Small intestine (tissue), 7 donors: ENCODE measurements at regions not wholly inside any gene's neighbourhood (a gene's known extent, or its start where the extent isn't known, plus 50 kb on each side); places are given as distances from the start of the nearest gene placed in this dataset.
A peak's percentile ranks its signal among the peaks of the same experiment; 100 is the strongest.

Experiments
- DNase-seq, 2 donors: peaks; one replicate each; pipeline versions ENCODE4 v3.0.0 to v3.0.0-alpha.2; 2013
- FAIRE-seq: peaks from 2 replicates; lab custom pipeline; 2012; peaks lifted over from hg19 to GRCh38; lab: Jason Lieb, UNC
- H3K27ac ChIP-seq, 3 donors: one replicate each; pipeline ENCODE4 v1.5.1; 2013; ENCODE audit warnings: low read length in 2 of 3, mild to moderate bottlenecking in 2 of 3, control low read depth in 1 of 3, inconsistent platforms in 1 of 3, low read depth in 1 of 3, moderate library complexity in 1 of 3
- H3K27me3 ChIP-seq, 3 donors: one replicate each; pipeline ENCODE4 v1.6.1; 2013; ENCODE audit warnings: low read length in 3 of 3, inconsistent platforms in 1 of 3; ENCODE audit not compliant: control insufficient read depth in 3 of 3, insufficient read depth in 3 of 3
- H3K36me3 ChIP-seq, 3 donors: one replicate each; pipeline ENCODE4 v1.6.1; 2013; ENCODE audit warnings: low read length in 3 of 3, inconsistent platforms in 1 of 3, low read depth in 1 of 3, mild to moderate bottlenecking in 1 of 3, moderate library complexity in 1 of 3; ENCODE audit not compliant: control insufficient read depth in 3 of 3, insufficient read depth in 2 of 3
- H3K4me1 ChIP-seq, 3 donors: one replicate each; pipeline ENCODE4 v1.6.1; 2013; ENCODE audit warnings: low read length in 2 of 3, inconsistent platforms in 1 of 3, low read depth in 1 of 3, mild to moderate bottlenecking in 1 of 3, moderate library complexity in 1 of 3; ENCODE audit not compliant: control insufficient read depth in 3 of 3, insufficient read depth in 2 of 3
- H3K4me3 ChIP-seq, 3 donors: one replicate each; pipeline ENCODE4 v1.5.1; 2013; ENCODE audit warnings: low read length in 3 of 3, control low read depth in 1 of 3, inconsistent platforms in 1 of 3, low read depth in 1 of 3, mild to moderate bottlenecking in 1 of 3, moderate library complexity in 1 of 3
- H3K9me3 ChIP-seq, 2 donors: one replicate each; pipeline ENCODE4 v1.6.1; 2013; ENCODE audit warnings: low read depth in 1 of 2, low read length in 1 of 2; ENCODE audit not compliant: control insufficient read depth in 2 of 2, insufficient read depth in 1 of 2
- WGBS, 3 donors: extraction: QIAGEN DNeasy Blood & Tissue Kit; methylation state at CpG; one replicate each; pipeline ENCODE4 v1.1.7; 2013; 5-methylcytosine and 5-hydroxymethylcytosine counted together
- donor health status: healthy with polysubstance abuse.
- donor health status: control.
- donor health status: control.
- donor health status: Bipolar disorder and iron deficiency.
- donor health status: healthy.

DNA sequence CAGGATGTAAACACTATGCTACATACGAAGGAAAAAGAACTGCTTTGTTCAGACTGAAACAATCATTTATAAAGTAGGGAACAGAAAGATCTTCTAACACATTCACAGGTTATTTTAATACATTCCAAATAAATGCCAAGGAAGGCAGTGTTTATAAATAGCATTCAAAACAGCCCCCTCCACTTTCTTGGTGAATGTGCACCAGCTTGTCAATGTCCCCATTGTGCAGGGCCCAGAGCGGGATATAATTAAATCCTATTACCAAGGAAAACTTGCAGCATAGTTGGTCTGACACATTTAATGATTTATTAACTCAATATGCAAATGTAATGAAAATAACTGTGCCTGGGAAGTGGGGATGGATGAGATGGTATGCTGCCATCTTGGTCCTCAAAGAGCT, 135.9 kb upstream of the RAD23B start:
- Histone ChIP-seq H3K4me1 (peaks cover 0 to 4% (median 0%) of the 10 kb centered on the region in 3 donors), H3K9me3 (peaks cover 0 to 3% of the 10 kb centered on the region in 2 donors), H3K27ac (no peak overlapping the region), H3K4me3 (no peak overlapping the region), H3K27me3 (no peaks in the 10 kb centered on the region), H3K36me3 (no peaks in the 10 kb centered on the region)
- WGBS, 3 donors: 75 to 77% (median 77%) methylated on average over 2 of the region's 2 CpGs
- FAIRE-seq: no peak
- DNase-seq: no peak

DNA sequence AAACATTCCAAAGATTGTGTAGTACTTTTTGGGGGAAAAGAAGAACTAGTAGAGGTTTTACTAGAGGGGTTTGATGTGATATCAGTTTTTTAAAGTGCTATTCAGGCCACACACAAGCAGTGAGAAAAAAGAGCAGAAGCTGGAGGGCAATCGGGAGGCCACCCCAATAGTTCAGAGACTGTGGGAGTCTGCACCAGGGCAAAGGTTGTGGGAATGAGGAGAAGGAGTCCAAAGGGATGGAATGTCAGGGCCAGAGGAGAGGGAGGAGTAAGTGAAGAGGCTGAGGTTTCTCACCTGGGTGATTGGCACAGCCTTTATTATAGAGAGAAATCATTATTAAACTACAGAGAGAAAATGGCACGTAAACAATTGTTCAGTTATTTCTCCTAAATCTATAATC, 134.9 kb upstream of the RAD23B start:
- no peak for FAIRE-seq
- peak; percentile 17 to 60 for DNase-seq
- H3K27ac ChIP-seq: no peak overlapping the region
- peaks cover 0 to 3% of the 10 kb centered on the region in 2 donors for H3K9me3 ChIP-seq
- H3K27me3 ChIP-seq: no peaks in the 10 kb centered on the region
- peaks cover 0 to 4% (median 0%) of the 10 kb centered on the region in 3 donors for H3K4me1 ChIP-seq
- WGBS, 3 donors: 57 to 79% (median 78%) methylated on average over 2 of the region's 2 CpGs
- no peak overlapping the region for H3K4me3 ChIP-seq
- H3K36me3 ChIP-seq: no peaks in the 10 kb centered on the region

DNA sequence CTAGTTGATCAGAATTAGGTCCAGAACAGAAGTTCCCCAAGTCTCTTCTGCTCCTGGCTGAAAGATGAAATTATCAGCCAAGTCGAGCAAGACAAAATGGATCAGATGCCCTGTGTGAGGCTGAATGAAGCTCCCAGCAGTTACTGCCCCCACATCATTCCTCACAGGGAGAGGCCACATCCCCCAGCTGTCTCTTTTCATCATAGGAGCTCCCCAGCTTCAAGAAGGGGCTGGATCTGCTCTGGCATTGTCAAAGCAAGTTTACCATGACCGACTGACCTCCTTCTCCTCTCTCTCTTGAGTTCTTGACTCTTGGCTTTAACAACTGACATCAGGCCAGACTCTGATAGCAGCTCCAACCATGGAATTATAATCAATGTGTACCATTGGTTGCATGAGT, 133.3 kb upstream of the RAD23B start:
- peaks cover 0 to 3% of the 10 kb centered on the region in 2 donors for H3K9me3 ChIP-seq
- WGBS, 3 donors: 62 to 81% (median 66%) methylated on average over 2 of the region's 2 CpGs
- DNase-seq (no peak), FAIRE-seq (no peak)
- H3K36me3 ChIP-seq: no peaks in the 10 kb centered on the region
- H3K4me3 ChIP-seq: no peak overlapping the region
- H3K4me1 ChIP-seq: peaks cover 0 to 4% (median 0%) of the 10 kb centered on the region in 3 donors
- H3K27ac ChIP-seq: no peak overlapping the region
- H3K27me3 ChIP-seq: no peaks in the 10 kb centered on the region

DNA sequence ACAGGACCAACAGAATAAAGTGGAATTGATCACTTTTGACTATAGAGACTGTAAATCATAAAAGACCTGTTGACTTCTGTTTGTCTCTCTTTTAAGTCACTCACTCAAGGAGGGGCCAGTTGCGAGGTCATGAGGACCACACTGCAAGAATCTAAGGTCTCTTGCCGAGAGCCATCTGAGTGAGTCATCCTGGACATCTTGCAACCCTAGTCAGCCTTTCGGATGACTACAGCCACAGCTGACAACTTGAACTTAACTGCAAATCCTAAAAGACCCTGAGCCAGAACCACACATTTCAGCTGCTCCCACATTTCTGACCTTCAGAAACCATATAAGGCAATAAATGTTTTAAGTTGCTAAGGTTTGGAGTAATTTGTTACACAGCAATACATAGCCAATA, 129.7 kb upstream of the RAD23B start:
- no peak overlapping the region for H3K4me3 ChIP-seq
- H3K27me3 ChIP-seq: no peaks in the 10 kb centered on the region
- no peak overlapping the region for H3K27ac ChIP-seq
- 83 to 93% (median 83%) methylated on average over 3 of the region's 3 CpGs for WGBS, 3 donors
- peaks cover 0 to 4% (median 0%) of the 10 kb centered on the region in 3 donors for H3K4me1 ChIP-seq
- H3K36me3 ChIP-seq: no peaks in the 10 kb centered on the region
- peaks cover 0 to 3% of the 10 kb centered on the region in 2 donors for H3K9me3 ChIP-seq
- no peak for FAIRE-seq
- no peak for DNase-seq

DNA sequence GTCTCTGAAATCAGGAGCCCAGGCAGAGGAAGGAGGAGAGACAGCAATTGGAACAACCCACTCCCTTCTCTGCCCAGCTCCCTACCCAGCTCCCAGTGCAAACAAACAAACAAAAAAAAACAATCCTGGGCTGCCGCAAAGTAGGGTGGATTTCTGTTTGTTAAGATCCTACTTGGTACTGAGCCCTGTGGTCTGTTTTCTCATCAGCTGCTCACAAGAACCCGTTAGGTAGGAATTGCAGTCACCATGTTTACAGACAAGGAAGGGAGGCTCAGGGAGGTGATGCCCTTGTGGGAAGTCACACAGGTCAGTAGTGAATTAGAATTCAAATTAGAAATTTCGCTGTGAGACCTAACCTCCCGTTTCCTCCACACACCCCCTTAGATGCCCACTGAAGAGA, 128.8 kb upstream of the RAD23B start:
- no peak for FAIRE-seq
- Histone ChIP-seq H3K9me3 (peaks cover 0 to 3% of the 10 kb centered on the region in 2 donors), H3K4me1 (no peaks in the 10 kb centered on the region), H3K27me3 (no peaks in the 10 kb centered on the region), H3K27ac (no peak overlapping the region), H3K36me3 (no peaks in the 10 kb centered on the region), H3K4me3 (no peak overlapping the region)
- DNase-seq: no peak
- whole genome bisulfite sequencing, 3 donors: 62 to 65% (median 64%) methylated on average over 4 of the region's 4 CpGs

DNA sequence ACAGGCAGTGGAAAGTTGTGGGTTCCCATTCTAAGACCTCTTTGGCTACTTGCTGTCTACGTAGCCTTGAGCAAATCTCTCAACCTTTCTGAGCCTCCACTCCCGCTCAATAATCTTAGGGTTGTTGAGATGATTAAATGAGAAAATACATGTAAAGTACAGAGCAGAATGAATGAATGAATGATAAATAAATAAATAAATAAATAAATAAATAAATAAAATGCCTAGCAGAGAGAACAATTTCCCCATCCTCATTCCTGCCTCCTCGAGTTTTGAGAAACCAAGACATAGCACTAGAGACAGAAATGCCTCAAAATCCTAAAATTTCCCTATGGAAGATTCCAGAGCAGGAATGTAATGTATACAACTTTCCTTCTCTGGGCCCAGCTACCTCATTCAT, 128.3 kb upstream of the RAD23B start:
- no peak overlapping the region for H3K27ac ChIP-seq
- no peak overlapping the region for H3K4me3 ChIP-seq
- WGBS, 3 donors: 91 to 93% (median 93%) methylated on average over 3 of the region's 3 CpGs
- peaks cover 0 to 3% of the 10 kb centered on the region in 2 donors for H3K9me3 ChIP-seq
- no peak for DNase-seq
- H3K36me3 ChIP-seq: no peaks in the 10 kb centered on the region
- H3K4me1 ChIP-seq: no peaks in the 10 kb centered on the region
- no peak for FAIRE-seq
- no peaks in the 10 kb centered on the region for H3K27me3 ChIP-seq

DNA sequence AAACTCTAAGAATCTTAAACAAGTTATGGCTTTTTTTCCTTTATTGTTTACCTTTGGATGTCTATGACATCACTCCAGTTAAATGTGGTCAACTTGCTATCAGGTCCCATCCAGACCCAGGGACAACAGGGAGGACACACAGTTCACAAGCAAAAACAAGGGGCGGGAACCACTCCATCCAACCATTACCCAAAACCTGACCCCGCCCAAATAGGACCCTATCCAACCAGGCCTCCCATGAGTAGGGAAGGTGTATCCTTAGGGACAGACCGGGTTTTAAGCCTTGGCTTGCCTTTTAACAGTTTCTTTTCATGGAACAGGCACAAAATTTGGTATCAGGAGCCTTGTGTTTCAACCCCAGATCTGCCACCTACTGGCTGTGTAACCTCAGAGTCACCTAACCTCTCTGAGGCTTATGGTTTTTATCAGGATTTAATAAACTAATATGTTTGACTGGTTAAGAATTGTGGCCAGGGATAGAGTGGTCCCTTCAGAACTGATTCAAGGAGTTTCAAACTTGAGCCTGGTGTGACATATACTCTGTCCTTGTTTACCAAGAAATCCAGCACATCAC, 127.7 kb upstream of the RAD23B start:
- Histone ChIP-seq H3K27ac (no peak overlapping the region), H3K9me3 (peaks cover 0 to 3% of the 10 kb centered on the region in 2 donors), H3K36me3 (no peaks in the 10 kb centered on the region), H3K27me3 (no peaks in the 10 kb centered on the region), H3K4me3 (no peak overlapping the region), H3K4me1 (no peaks in the 10 kb centered on the region)
- WGBS, 3 donors: 72 to 77% (median 75%) methylated on average over 3 of the region's 3 CpGs
- DNase-seq: no peak
- no peak for FAIRE-seq

DNA sequence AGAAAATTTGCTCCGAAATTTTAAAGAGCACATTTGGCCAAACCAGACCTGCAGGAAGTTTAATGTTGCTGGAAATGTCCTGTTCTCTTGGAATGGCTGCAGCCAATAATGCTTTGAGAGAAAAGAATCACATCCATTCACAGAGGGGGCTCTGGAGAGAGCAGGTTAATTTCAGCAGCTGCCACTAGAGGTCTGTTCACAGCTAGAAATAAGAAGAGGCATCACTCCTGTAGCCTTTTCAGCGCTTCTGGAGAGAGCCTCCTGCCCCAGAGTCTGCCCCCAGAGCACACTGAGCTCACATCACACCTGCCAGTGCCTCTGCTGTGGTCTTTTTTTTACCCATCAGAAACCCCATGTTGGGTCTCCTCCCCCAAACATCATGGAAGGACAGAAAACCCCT, 124.8 kb upstream of the RAD23B start:
- DNase-seq (peak; percentile 21 to 42), FAIRE-seq (no peak)
- Histone ChIP-seq H3K9me3 (no peaks in the 10 kb centered on the region), H3K27ac (no peak overlapping the region), H3K4me1 (no peaks in the 10 kb centered on the region), H3K27me3 (no peaks in the 10 kb centered on the region), H3K36me3 (no peaks in the 10 kb centered on the region), H3K4me3 (no peak overlapping the region)
- WGBS, 3 donors: 17 to 22% (median 21%) methylated on average over 2 of the region's 2 CpGs

DNA sequence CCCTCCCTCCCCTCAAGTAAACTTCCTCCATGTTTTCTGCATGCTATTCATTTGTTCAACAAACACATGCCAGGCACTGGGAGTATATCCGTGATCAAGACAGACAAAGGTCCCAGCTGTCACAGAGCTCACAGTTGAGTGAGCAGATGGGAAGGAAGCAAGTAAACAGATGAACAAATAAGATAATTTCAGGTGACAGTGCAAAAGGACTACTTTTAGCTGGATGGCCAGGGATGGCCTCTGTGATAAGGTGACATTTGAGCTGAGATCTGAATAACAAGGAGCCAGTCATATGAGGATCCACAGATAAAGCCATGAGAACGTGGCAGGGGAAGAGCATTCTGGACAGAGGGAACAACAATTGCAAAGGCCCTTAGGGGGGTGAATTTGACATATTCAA, 121.7 kb upstream of the RAD23B start:
- WGBS, 3 donors: 47 to 76% (median 68%) methylated on average over 2 of the region's 2 CpGs
- no peaks in the 10 kb centered on the region for H3K4me1 ChIP-seq
- no peak for DNase-seq
- no peaks in the 10 kb centered on the region for H3K27me3 ChIP-seq
- no peak overlapping the region for H3K4me3 ChIP-seq
- H3K36me3 ChIP-seq: no peaks in the 10 kb centered on the region
- H3K27ac ChIP-seq: no peak overlapping the region
- no peaks in the 10 kb centered on the region for H3K9me3 ChIP-seq
- no peak for FAIRE-seq
